ENCODE measurements at regions not wholly inside any gene's neighbourhood (a gene's known extent, or its start where the extent isn't known, plus 50 kb on each side); places are given as distances from the start of the nearest gene placed in this dataset.

GRCh38 chr18:55142410-55142809, 183.1 kb upstream of the CCDC68 start:
- Histone ChIP-seq H3K27me3 (no peaks in the 10 kb centered on the region), H3K9me3 (no peaks in the 10 kb centered on the region), H3K27ac (no peak overlapping the region), H3K4me3 (no peak overlapping the region), H3K4me1 (no peaks in the 10 kb centered on the region), H3K36me3 (replicated peaks in 1 of 2; ENCODE audit: insufficient read depth in 1 of 2, low read depth in 2 of 2) (no peaks in the 10 kb centered on the region)
- intact Hi-C loops (cut with DNase I) = no loop called here
- DNase-seq (no peak), ATAC-seq (no peak)
- 53 to 59% methylated on average over 6 of the region's 6 CpGs for WGBS, 2 donors
- no peak for TF ChIP-seq CTCF (IDR thresholded peaks at IDR 0.05)
- no peak for TF ChIP-seq POLR2A (IDR thresholded peaks at IDR 0.05)

DNA sequence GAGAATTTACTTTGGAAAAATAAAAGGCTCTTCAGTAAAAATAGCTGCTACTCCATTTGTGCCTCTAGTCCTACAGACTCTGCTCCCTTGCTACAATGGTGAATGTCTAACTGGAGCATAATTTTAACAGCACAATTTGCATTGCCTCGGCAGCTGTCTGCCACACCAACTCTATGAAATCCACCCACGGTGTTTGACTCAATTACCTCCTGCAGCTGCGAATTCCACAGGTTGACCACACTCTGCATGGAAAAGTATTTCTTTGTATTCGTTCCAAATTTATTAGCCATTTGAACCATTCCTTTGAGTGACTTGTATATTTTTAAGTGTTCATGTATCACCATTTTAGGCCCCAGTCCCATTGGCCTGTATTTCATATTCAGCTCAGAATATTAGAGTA, 182.1 kb upstream of the CCDC68 start:
- ATAC-seq = no peak
- Histone ChIP-seq H3K4me3 (no peak overlapping the region), H3K4me1 (no peaks in the 10 kb centered on the region), H3K27me3 (no peaks in the 10 kb centered on the region), H3K36me3 (replicated peaks in 1 of 2; ENCODE audit: insufficient read depth in 1 of 2, low read depth in 2 of 2) (no peaks in the 10 kb centered on the region), H3K9me3 (no peaks in the 10 kb centered on the region), H3K27ac (no peak overlapping the region)
- TF ChIP-seq CTCF (IDR thresholded peaks at IDR 0.05) (no peak), POLR2A (IDR thresholded peaks at IDR 0.05) (no peak)
- WGBS, 2 donors = 59 to 64% methylated on average over 4 of the region's 4 CpGs
- no peak for DNase-seq
- intact Hi-C loops (cut with DNase I) = no loop called here

- WGBS, 2 donors = 62 to 79% methylated on average over 4 of the region's 4 CpGs
- no peak for TF ChIP-seq CTCF (IDR thresholded peaks at IDR 0.05)
- no peak for TF ChIP-seq POLR2A (IDR thresholded peaks at IDR 0.05)
- H3K9me3 ChIP-seq = no peaks in the 10 kb centered on the region
- no peak overlapping the region for H3K27ac ChIP-seq
- H3K27me3 ChIP-seq = no peaks in the 10 kb centered on the region
- DNase-seq = no peak
- no peak overlapping the region for H3K4me3 ChIP-seq
- intact Hi-C loops (cut with DNase I) = no loop called here
- no peaks in the 10 kb centered on the region for H3K4me1 ChIP-seq
- H3K36me3 ChIP-seq (replicated peaks in 1 of 2; ENCODE audit: insufficient read depth in 1 of 2, low read depth in 2 of 2) = no peaks in the 10 kb centered on the region
- ATAC-seq = no peak
Measured at GRCh38 chr18:55139836-55140235, 180.6 kb upstream of the CCDC68 start.

- H3K27ac ChIP-seq = no peak overlapping the region
- ATAC-seq (no peak), DNase-seq (no peak)
- no peaks in the 10 kb centered on the region for H3K9me3 ChIP-seq
- H3K27me3 ChIP-seq = no peaks in the 10 kb centered on the region
- H3K4me3 ChIP-seq = no peak overlapping the region
- no peak for TF ChIP-seq POLR2A (IDR thresholded peaks at IDR 0.05)
- H3K36me3 ChIP-seq (replicated peaks in 1 of 2; ENCODE audit: insufficient read depth in 1 of 2, low read depth in 2 of 2) = no peaks in the 10 kb centered on the region
- no peaks in the 10 kb centered on the region for H3K4me1 ChIP-seq
- intact Hi-C loops (cut with DNase I) = no loop called here
Measured at GRCh38 chr18:55139307-55139706, 180.0 kb upstream of the CCDC68 start.

GRCh38 chr18:55138401-55138800, 179.1 kb upstream of the CCDC68 start:
- Histone ChIP-seq H3K27ac (no peak overlapping the region), H3K4me3 (no peak overlapping the region), H3K4me1 (no peaks in the 10 kb centered on the region), H3K27me3 (no peaks in the 10 kb centered on the region), H3K9me3 (no peaks in the 10 kb centered on the region), H3K36me3 (replicated peaks in 1 of 2; ENCODE audit: insufficient read depth in 1 of 2, low read depth in 2 of 2) (no peaks in the 10 kb centered on the region)
- intact Hi-C loops (cut with DNase I) = no loop called here
- no peak for ATAC-seq
- DNase-seq = no peak
- 74 to 82% methylated on average over 4 of the region's 4 CpGs for WGBS, 2 donors
- TF ChIP-seq POLR2A (IDR thresholded peaks at IDR 0.05) (no peak), CTCF (IDR thresholded peaks at IDR 0.05) (no peak)

Data from body of pancreas (tissue), 4 donors.